IPS-18a (cell line): ENCODE measurements at regions not wholly inside any gene's neighbourhood (a gene's known extent, or its start where the extent isn't known, plus 50 kb on each side); places are given as distances from the start of the nearest gene placed in this dataset.

Experiments
- H3K27ac ChIP-seq: one replicate; pipeline ENCODE4 v1.5.1; 2013; ENCODE audit warnings: low read length
- H3K27me3 ChIP-seq: one replicate; pipeline ENCODE4 v1.6.1; 2013; ENCODE audit warnings: mild to moderate bottlenecking, low read length; ENCODE audit not compliant: control insufficient read depth, insufficient read depth
- H3K36me3 ChIP-seq: one replicate; pipeline ENCODE4 v1.6.1; 2013; ENCODE audit warnings: low read depth, low read length; ENCODE audit not compliant: control insufficient read depth
- H3K4me1 ChIP-seq: one replicate; pipeline ENCODE4 v1.6.1; 2013; ENCODE audit warnings: low read depth, low read length; ENCODE audit not compliant: control insufficient read depth
- H3K4me3 ChIP-seq: one replicate; pipeline ENCODE4 v1.5.1; 2013; ENCODE audit warnings: low read length
- H3K9ac ChIP-seq: one replicate; pipeline ENCODE4 v1.6.1; 2013; ENCODE audit warnings: mild to moderate bottlenecking, low read length, moderate library complexity
- H3K9me3 ChIP-seq: one replicate; pipeline ENCODE4 v1.6.1; 2013; ENCODE audit warnings: low read depth, low read length; ENCODE audit not compliant: control insufficient read depth

DNA sequence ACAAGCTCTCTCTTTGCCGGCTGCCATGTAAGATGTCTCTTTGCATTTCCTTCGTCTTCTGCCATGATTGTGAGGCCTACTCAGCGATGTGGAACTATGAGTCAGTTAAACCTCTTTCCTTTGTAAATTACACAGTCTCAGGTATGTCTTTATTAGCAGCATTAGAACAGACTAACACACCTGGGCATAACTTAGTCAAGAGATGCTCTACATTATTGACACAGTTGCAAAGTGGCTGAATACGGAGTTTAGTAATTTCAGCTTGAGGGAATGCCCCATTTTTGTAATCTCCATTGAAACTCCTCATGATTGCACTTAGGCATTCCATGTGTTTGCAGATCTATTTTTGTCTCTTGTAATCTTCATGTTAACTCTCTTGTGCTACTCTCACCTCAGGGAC is 299.5 kb upstream of the HAND2 start:
- Histone ChIP-seq H3K36me3 (no peaks in the 10 kb centered on the region), H3K9ac (no peak overlapping the region), H3K27ac (no peak overlapping the region), H3K4me3 (no peak overlapping the region), H3K9me3 (no peaks in the 10 kb centered on the region), H3K4me1 (no peaks in the 10 kb centered on the region), H3K27me3 (no peaks in the 10 kb centered on the region)

DNA sequence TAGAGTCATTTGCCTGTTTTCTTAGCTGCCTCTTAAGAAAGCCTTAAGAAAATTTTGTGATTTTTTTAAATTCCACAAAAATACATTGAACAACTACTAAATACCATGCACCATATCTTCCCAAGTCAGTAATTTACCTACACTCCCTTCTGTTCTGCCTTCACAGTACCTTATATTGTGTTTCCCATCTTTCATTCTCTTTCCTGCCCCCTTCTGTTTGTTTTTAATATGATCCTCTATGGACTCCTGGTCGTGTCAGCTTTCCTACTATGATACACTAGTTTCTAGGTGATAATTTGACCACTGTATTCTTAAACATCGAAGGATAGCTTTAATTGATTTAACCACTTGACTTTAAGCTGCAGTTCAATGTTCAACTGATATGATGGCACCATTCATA is 297.7 kb upstream of the HAND2 start:
- no peaks in the 10 kb centered on the region for H3K9me3 ChIP-seq

DNA sequence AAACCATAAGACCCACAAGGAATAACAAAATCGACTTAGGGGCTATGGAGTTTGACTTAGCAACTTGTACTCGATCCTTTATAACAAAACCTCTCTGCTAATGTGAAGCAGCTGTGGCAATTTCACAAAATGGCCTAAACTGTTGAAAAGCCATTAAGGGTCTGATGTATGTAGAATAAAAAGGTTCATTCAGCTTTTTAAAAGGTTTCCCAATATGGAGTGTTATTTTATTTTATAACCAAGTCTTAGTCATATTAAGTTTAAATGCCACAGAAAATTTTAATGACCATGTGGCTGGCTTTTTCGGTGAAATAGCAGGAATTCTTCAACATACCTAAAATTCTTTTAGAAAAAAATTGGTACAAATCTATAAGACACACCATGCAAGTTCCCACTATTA is 291.8 kb upstream of the HAND2 start:
- Histone ChIP-seq H3K27ac (no peak overlapping the region), H3K4me1 (no peaks in the 10 kb centered on the region), H3K4me3 (no peak overlapping the region), H3K27me3 (no peaks in the 10 kb centered on the region), H3K36me3 (no peaks in the 10 kb centered on the region), H3K9me3 (no peaks in the 10 kb centered on the region), H3K9ac (no peak overlapping the region)

More for the DNA sequence above, 297.7 kb upstream of the HAND2 start:
- Histone ChIP-seq H3K27me3 (no peaks in the 10 kb centered on the region), H3K36me3 (no peaks in the 10 kb centered on the region), H3K4me1 (no peaks in the 10 kb centered on the region), H3K9ac (no peak overlapping the region), H3K4me3 (no peak overlapping the region), H3K27ac (no peak overlapping the region)

DNA sequence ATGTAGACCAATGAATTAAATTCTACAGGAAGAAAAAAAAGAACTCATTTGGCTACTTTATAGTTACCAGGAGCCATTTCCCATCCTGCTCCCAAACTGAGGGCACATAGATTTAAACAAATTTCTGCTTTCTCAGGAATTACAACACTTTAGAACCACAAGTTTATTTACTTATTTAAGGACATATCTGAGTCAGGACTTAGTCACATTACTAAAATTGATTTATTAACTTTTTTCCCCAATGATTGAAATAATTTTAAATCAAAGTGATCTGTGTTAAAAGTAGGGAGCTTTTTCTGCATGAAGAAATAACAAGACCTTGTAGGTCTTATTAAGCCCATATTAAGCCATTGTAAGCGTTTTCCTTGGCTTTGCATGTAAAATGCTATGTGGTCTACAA is 291.0 kb upstream of the HAND2 start:
- Histone ChIP-seq H3K4me3 (no peak overlapping the region), H3K27me3 (no peaks in the 10 kb centered on the region), H3K9ac (no peak overlapping the region), H3K9me3 (no peaks in the 10 kb centered on the region), H3K4me1 (no peaks in the 10 kb centered on the region), H3K36me3 (no peaks in the 10 kb centered on the region), H3K27ac (no peak overlapping the region)

DNA sequence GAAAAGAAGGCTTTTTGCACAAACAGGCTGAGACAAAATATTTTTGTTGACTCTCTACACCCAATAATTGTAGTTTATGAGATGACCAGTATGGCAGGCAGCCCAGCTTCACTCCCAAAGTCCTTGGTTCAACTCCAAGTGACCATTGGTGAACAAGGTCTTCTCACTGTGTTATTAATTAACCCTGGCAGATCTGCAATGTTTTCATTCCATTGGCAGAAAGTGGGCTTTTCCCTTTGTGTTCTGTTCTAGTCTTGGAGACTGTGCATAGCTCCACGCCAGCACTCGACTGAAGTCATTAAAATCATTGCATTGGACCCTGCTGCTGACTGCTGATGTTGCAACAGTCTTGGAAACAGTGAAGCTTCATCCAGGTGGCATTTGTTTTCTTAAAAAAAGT is 277.3 kb upstream of the HAND2 start:
- Histone ChIP-seq H3K9me3 (no peaks in the 10 kb centered on the region), H3K27ac (no peak overlapping the region), H3K27me3 (no peaks in the 10 kb centered on the region), H3K9ac (no peak overlapping the region), H3K4me1 (no peaks in the 10 kb centered on the region), H3K4me3 (no peak overlapping the region), H3K36me3 (no peaks in the 10 kb centered on the region)

DNA sequence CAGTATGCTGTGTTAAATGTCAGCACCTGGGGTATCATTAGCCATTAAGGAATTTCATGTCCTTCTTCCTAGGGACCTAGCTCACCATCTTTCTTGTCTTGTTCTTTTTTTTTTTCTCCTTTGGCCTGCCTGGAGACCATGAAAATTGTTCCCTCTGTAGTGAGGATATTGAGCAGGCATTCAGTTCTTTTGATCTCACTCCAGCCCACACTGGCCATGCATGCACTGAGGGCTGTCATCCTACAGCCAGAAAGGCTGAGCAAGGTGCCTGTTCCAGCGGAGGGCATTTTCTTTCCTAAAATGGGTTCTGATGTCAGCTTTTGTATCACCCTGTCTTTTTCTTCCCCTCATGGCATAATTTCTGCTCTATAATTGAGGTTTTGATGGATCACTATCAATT is 275.9 kb upstream of the HAND2 start:
- Histone ChIP-seq H3K36me3 (no peaks in the 10 kb centered on the region), H3K9me3 (no peaks in the 10 kb centered on the region), H3K27ac (no peak overlapping the region), H3K4me3 (no peak overlapping the region), H3K27me3 (no peaks in the 10 kb centered on the region), H3K9ac (no peak overlapping the region), H3K4me1 (no peaks in the 10 kb centered on the region)

DNA sequence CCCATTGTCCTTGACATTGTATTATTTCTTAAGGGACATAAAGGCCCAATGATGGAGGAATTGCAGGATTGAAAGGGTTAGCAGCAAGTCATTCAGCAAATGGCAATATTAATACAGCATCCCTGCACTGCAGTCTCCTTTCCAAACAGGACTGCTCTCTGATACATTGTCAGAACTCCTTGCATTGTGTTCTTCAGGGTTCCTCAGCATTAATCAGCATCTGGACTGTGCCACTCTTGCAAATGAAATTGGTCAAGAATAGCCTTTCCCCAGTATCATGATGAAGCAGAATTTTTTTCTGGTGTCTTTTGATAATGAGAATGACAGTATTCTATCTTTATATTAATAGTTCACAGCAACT is 272.6 kb upstream of the HAND2 start:
- Histone ChIP-seq H3K4me1 (no peaks in the 10 kb centered on the region), H3K27ac (no peak overlapping the region), H3K9ac (no peak overlapping the region), H3K4me3 (no peak overlapping the region), H3K27me3 (no peaks in the 10 kb centered on the region), H3K36me3 (no peaks in the 10 kb centered on the region), H3K9me3 (no peaks in the 10 kb centered on the region)

DNA sequence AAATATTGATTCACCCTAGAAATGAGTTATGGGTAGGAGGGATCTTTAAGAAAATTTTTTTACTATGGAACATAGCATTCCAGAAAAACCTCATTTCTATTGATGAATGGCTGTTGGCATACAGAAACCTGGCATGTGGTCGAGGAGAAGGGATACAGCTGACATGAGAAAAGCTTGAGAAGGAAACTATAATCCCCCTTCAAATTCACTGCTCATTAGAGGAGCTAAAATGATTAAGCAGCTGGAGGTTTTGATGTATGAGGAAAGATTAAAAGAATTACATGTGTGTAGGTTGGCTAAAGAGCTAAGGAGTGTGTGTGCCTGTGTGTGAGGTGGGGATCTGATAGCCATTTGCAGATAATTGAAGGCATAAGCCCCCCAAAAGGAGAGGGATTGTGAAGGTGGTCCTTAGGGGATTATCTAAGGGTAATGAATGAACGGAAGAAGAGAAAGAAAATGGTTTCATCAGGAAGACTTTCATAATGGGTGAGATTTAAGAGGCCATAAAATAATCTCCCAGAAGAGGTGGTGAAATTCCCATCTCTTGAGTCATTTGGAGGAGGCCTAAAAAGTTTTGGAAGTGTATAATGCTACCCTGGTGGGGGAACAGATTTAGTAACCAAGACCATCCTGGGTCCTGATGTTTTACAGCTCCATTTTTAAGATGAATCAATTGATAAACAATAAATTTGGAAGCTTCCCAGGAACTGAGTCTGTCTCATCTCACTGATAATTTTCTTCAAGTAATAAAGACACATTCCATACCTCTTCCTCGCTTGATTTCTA is 272.0 kb upstream of the HAND2 start:
- no peak overlapping the region for H3K27ac ChIP-seq
- H3K9me3 ChIP-seq, result no peaks in the 10 kb centered on the region
- no peaks in the 10 kb centered on the region for H3K27me3 ChIP-seq

DNA sequence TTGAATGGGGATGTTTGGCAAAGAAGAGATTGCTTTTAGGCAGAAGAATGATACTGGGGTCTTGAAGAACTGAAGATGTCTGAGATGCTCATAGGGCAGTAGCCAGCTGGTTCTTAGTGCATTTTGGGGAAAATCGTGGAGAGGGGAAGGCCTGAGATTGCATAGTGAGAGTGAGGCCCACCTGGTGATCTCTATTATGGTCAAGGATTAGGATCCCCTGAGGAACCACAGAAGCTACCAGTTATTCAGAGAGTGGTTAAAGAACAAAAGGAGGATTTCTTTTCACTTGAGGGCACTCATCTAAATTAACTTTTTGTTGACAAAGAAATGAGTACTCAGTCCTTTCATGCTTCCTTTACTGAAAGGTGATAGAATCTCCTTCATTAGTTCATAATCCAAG is 271.3 kb upstream of the HAND2 start:
- Histone ChIP-seq H3K27ac (no peak overlapping the region), H3K27me3 (no peaks in the 10 kb centered on the region), H3K9ac (no peak overlapping the region), H3K9me3 (no peaks in the 10 kb centered on the region), H3K36me3 (no peaks in the 10 kb centered on the region), H3K4me1 (no peaks in the 10 kb centered on the region), H3K4me3 (no peak overlapping the region)

More for the DNA sequence above, 272.0 kb upstream of the HAND2 start:
- Histone ChIP-seq H3K36me3 (no peaks in the 10 kb centered on the region), H3K4me1 (no peaks in the 10 kb centered on the region), H3K4me3 (no peak overlapping the region), H3K9ac (no peak overlapping the region)

DNA sequence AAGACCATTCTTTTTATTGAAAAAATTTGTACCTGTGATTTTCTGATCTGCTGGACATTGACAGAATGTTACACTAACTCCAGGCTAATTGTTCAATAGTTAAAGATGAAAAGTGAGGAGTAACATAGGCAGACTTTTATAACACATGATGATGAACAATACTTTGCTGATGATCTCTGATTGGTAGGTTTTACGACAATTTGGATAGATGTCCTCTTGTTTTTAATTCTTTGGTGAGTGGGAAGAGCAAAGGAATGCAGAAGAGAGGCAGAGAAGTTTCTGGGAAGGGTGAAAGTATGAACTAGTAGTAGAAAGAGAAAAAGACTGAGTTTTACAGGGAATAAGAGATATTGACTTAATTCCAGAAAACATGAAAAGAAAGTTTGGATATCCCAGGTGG is 267.3 kb upstream of the HAND2 start:
- Histone ChIP-seq H3K9ac (no peak overlapping the region), H3K4me1 (no peaks in the 10 kb centered on the region), H3K27me3 (no peaks in the 10 kb centered on the region), H3K4me3 (no peak overlapping the region), H3K9me3 (no peaks in the 10 kb centered on the region), H3K36me3 (no peaks in the 10 kb centered on the region), H3K27ac (no peak overlapping the region)

DNA sequence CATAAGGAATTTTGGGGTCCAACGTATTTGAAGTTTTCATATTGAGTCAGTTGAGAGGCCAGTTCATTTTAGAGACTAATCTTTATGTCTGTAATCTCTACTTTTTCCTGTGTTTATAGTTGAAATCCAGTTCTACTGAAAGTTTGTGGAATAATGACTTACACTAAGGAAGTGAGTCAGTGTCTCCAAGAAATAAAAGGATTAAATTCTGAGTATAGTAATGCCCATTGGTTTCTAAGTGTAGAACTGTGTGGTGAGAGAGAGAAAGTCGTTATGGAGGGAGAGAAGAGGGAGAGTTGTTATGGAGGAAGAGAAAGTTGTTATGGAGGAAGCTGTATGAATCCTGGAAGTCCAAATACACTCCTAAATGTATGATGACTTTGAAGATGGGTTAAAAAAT is 264.6 kb upstream of the HAND2 start:
- H3K36me3 ChIP-seq, result no peaks in the 10 kb centered on the region
- no peak overlapping the region for H3K9ac ChIP-seq
- no peak overlapping the region for H3K4me3 ChIP-seq
- no peak overlapping the region for H3K27ac ChIP-seq
- H3K27me3 ChIP-seq, result no peaks in the 10 kb centered on the region
- H3K4me1 ChIP-seq, result no peaks in the 10 kb centered on the region
- H3K9me3 ChIP-seq, result no peaks in the 10 kb centered on the region

DNA sequence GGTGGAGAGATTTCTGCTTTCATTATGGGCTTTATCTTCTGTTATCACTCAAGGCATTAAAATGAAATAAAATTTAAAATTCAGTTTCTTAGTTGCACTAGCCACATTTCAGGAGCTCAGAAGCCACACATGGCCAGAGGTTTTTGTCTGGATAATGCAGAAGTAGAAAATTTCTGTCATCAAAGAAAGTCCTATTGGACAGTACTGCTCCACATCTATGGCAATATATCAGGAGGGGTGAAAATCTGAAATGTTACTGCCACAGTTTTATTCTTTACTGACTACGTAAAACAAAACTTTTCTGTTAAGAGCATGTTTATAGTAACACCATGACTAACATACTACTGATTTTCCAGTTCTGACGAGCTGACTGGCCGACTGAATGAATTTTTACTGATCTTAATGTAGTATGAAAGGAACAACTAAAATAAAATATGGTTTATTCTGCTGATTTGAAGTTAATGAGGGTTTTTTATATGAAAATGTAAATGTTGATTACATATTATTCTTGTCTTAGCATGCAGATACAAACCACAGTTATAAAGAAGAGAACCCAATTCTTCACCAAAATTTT is 264.0 kb upstream of the HAND2 start:
- Histone ChIP-seq H3K27ac (no peak overlapping the region), H3K4me3 (no peak overlapping the region)

More for the DNA sequence above, 264.0 kb upstream of the HAND2 start:
- Histone ChIP-seq H3K9ac (no peak overlapping the region), H3K4me1 (no peaks in the 10 kb centered on the region), H3K9me3 (no peaks in the 10 kb centered on the region), H3K27me3 (no peaks in the 10 kb centered on the region), H3K36me3 (no peaks in the 10 kb centered on the region)
